Adrenal gland (tissue), 5 donors: ENCODE measurements at regions not wholly inside any gene's neighbourhood (a gene's known extent, or its start where the extent isn't known, plus 50 kb on each side); places are given as distances from the start of the nearest gene placed in this dataset.

ENCODE experiments used
- CTCF ChIP-seq, 6 experiments: fragments of 450-650 bp in 4 of 6; fragments of 200-600 bp in 2 of 6; sonication (generic) in 1 of 6; IDR thresholded peaks; 1 replicate in 5 of 6; 2 replicates in 1 of 6; pipeline versions ENCODE4 v1.5.1 to v1.8.0; 2016 to 2021; ENCODE audit warnings: antibody characterized with exemption in 6 of 6, mild to moderate bottlenecking in 2 of 6, moderate library complexity in 1 of 6
- POLR2A ChIP-seq, 2 donors: fragments of 450-650 bp; IDR thresholded peaks; one replicate each; pipeline ENCODE4 v1.6.1; 2017; ENCODE audit warnings: antibody characterized with exemption in 2 of 2, mild to moderate bottlenecking in 2 of 2, moderate library complexity in 1 of 2
- donor health status: DM: no; HTN: no; CAD: no.

GRCh38 chr11:112794331-112794846 lies 166.8 kb upstream of the NCAM1 start:
- TF ChIP-seq CTCF (IDR thresholded peaks at IDR 0.05), result no peak
- TF ChIP-seq POLR2A (IDR thresholded peaks at IDR 0.05), result no peak
